Fibroblast of skin of left biceps (primary cell): ENCODE measurements at regions not wholly inside any gene's neighbourhood (a gene's known extent, or its start where the extent isn't known, plus 50 kb on each side); places are given as distances from the start of the nearest gene placed in this dataset.
"Not testable (repeated sequence)": the region's sequence is repeated elsewhere in the genome, so short reads cannot be mapped to it uniquely, and the experiment has no call there.

ENCODE experiments used
- DNase-seq, 2 experiments: peaks; one replicate each; pipeline ENCODE4 v3.0.0-alpha.2; 2013; ENCODE audit warnings: low read depth in 2 of 2

- no peak for DNase-seq
Measured at GRCh38 chr4:57877047-57877458, 766.9 kb upstream of the IGFBP7 start.

- no peak for DNase-seq
Measured at GRCh38 chr4:57875829-57876392, 765.7 kb upstream of the IGFBP7 start.

GRCh38 chr4:57866468-57867171 lies 756.4 kb upstream of the IGFBP7 start:
- no peak for DNase-seq

- no peak for DNase-seq
Measured at GRCh38 chr4:57865264-57865663, 755.1 kb upstream of the IGFBP7 start.

- no peak for DNase-seq
Measured at GRCh38 chr4:57854748-57855147, 744.6 kb upstream of the IGFBP7 start.

GRCh38 chr4:57850141-57850540 lies 740.0 kb upstream of the IGFBP7 start:
- DNase-seq: no peak

- no peak for DNase-seq
Measured at GRCh38 chr4:57832083-57832482, 721.9 kb upstream of the IGFBP7 start.

- no peak for DNase-seq
Measured at GRCh38 chr4:57789666-57790065, 679.5 kb upstream of the IGFBP7 start.

GRCh38 chr4:57777876-57778275 lies 667.7 kb upstream of the IGFBP7 start:
- DNase-seq: no peak

GRCh38 chr4:57774681-57775080 lies 664.5 kb upstream of the IGFBP7 start:
- no peak for DNase-seq

- no peak for DNase-seq
Measured at GRCh38 chr4:57774171-57774570, 664.0 kb upstream of the IGFBP7 start.

GRCh38 chr4:57766341-57766740 lies 656.2 kb upstream of the IGFBP7 start:
- DNase-seq: no peak

GRCh38 chr4:57764856-57765255 lies 654.7 kb upstream of the IGFBP7 start:
- DNase-seq: no peak

- no peak for DNase-seq
Measured at GRCh38 chr4:57763070-57763469, 652.9 kb upstream of the IGFBP7 start.

GRCh38 chr4:57740625-57741190 lies 630.5 kb upstream of the IGFBP7 start:
- no peak for DNase-seq

GRCh38 chr4:57736781-57737180 lies 626.6 kb upstream of the IGFBP7 start:
- DNase-seq: no peak

GRCh38 chr4:57734104-57734670 lies 624.0 kb upstream of the IGFBP7 start:
- no peak for DNase-seq

GRCh38 chr4:57729775-57730570 lies 619.8 kb upstream of the IGFBP7 start:
- not testable (repeated sequence) for DNase-seq

- no peak for DNase-seq
Measured at GRCh38 chr4:57726154-57726553, 616.0 kb upstream of the IGFBP7 start.

- no peak for DNase-seq
Measured at GRCh38 chr4:57719456-57719855, 609.3 kb upstream of the IGFBP7 start.

- DNase-seq: not testable (repeated sequence)
Measured at GRCh38 chr4:57714313-57714712, 604.1 kb upstream of the IGFBP7 start.

- no peak for DNase-seq
Measured at GRCh38 chr4:57710053-57710452, 599.9 kb upstream of the IGFBP7 start.
